ENCODE measurements at regions not wholly inside any gene's neighbourhood (a gene's known extent, or its start where the extent isn't known, plus 50 kb on each side); places are given as distances from the start of the nearest gene placed in this dataset.
A peak's percentile ranks its signal among the peaks of the same experiment; 100 is the strongest.

GRCh38 chr1:39089931-39090521 is 63.9 kb downstream of the NDUFS5 start:
- no peak for DNase-seq (ENCODE audit: low spot score in 2 of 2)
- no peaks in the 10 kb centered on the region for H3K36me3 ChIP-seq
- 29% methylated on average over 3 of the region's 3 CpGs for WGBS
- peak overlapping the region; percentile 26 for H3K27ac ChIP-seq
- no peaks in the 10 kb centered on the region for H3K9me3 ChIP-seq
- peaks cover 44% of the 10 kb centered on the region for H3K4me1 ChIP-seq
- no peak overlapping the region for H3K4me3 ChIP-seq
- no peaks in the 10 kb centered on the region for H3K27me3 ChIP-seq
- TF ChIP-seq POLR2A (IDR thresholded peaks at IDR 0.05) (no peak), EP300 (IDR thresholded peaks at IDR 0.05) (no peak), POLR2AphosphoS5 (IDR thresholded peaks at IDR 0.05) (no peak)
- TF ChIP-seq, protein P1, sequence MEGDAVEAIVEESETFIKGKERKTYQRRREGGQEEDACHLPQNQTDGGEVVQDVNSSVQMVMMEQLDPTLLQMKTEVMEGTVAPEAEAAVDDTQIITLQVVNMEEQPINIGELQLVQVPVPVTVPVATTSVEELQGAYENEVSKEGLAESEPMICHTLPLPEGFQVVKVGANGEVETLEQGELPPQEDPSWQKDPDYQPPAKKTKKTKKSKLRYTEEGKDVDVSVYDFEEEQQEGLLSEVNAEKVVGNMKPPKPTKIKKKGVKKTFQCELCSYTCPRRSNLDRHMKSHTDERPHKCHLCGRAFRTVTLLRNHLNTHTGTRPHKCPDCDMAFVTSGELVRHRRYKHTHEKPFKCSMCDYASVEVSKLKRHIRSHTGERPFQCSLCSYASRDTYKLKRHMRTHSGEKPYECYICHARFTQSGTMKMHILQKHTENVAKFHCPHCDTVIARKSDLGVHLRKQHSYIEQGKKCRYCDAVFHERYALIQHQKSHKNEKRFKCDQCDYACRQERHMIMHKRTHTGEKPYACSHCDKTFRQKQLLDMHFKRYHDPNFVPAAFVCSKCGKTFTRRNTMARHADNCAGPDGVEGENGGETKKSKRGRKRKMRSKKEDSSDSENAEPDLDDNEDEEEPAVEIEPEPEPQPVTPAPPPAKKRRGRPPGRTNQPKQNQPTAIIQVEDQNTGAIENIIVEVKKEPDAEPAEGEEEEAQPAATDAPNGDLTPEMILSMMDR (IDR thresholded peaks at IDR 0.05) = no peak

GRCh38 chr1:39090757-39091380 is 64.7 kb downstream of the NDUFS5 start:
- H3K27ac ChIP-seq = peak overlapping the region; percentile 26
- no peak for DNase-seq (ENCODE audit: low spot score in 2 of 2)
- H3K27me3 ChIP-seq = no peaks in the 10 kb centered on the region
- H3K36me3 ChIP-seq = no peaks in the 10 kb centered on the region
- no peaks in the 10 kb centered on the region for H3K9me3 ChIP-seq
- no peak for TF ChIP-seq EP300 (IDR thresholded peaks at IDR 0.05)
- TF ChIP-seq, protein P1 (IDR thresholded peaks at IDR 0.05) = no peak
- no peak for TF ChIP-seq POLR2AphosphoS5 (IDR thresholded peaks at IDR 0.05)
- TF ChIP-seq POLR2A (IDR thresholded peaks at IDR 0.05) = no peak
- H3K4me1 ChIP-seq = peaks cover 44% of the 10 kb centered on the region
- WGBS = 75% methylated on average over 3 of the region's 3 CpGs
- no peak overlapping the region for H3K4me3 ChIP-seq

DNA sequence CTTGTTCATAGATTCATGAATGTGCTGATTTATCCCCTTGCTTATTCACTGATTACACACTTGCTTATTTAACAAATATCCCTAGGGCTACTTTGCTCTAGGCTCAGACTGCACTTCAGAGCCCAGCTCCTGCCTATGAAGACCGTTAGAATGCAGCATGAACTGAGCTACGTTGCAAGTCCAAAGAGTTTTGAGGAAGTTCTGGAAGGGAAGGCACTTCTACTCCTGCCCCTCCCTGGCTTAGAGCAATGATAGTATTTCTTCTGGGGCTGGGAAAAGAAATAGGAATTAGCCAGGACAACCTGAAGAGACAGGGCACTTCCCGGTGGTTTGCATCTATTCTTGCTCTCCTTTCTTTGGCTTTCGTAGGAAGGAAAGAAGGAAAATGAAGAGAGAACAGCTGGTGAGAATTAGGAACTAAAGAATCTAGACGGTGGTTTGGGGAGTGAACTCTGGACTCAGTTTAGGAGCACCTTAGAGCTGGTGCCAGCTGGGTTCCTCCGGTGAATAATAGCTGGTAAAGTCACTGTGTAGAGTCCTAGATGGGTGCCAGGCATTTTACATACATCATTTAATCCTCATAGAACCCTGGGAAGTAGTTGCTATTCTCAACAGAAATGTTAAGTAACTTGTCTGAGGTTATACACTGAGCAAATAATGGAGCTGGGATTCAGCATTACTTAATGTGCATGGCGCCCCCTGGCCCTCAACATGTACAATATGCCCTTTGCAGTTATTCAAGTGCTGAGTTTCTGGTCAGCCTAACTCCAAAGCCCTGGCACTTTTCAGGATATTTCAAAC is 65.9 kb downstream of the NDUFS5 start:
- WGBS = 28% methylated on average over 7 of the region's 7 CpGs
- peak in 1 of 2 donors; percentile 89 for DNase-seq (ENCODE audit: low spot score in 2 of 2)

DNA sequence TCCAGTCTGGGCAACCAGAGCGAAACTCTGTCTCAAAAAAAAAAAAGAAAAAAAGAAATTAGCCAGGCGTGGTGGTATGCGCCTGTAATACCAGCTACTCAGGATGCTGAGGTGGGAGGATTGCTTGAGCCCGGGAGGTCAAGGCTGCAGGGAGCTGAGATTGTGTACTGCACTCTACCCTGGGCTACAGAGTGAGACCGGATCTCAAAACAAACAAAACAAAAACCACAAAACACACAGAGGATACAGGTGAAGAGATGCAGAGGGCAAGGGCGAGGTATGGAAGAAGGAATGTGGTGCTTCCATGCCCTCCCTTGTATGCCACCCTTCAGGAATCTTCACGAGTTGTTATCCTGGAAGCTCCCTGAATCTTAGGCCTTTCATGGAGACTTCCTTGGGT is 68.5 kb downstream of the NDUFS5 start:
- Histone ChIP-seq H3K9me3 (no peaks in the 10 kb centered on the region), H3K4me3 (no peak overlapping the region)
- 95% methylated on average over 7 of the region's 7 CpGs for WGBS

More for the DNA sequence above, 65.9 kb downstream of the NDUFS5 start:
- no peak for TF ChIP-seq EP300 (IDR thresholded peaks at IDR 0.05)
- no peak for TF ChIP-seq POLR2A (IDR thresholded peaks at IDR 0.05)
- TF ChIP-seq, protein P1 (IDR thresholded peaks at IDR 0.05) = peak in 1 of 2 donors; percentile 57
- Histone ChIP-seq H3K4me1 (peaks cover 40% of the 10 kb centered on the region), H3K9me3 (no peaks in the 10 kb centered on the region), H3K27ac (no peak overlapping the region), H3K27me3 (no peaks in the 10 kb centered on the region), H3K4me3 (no peak overlapping the region), H3K36me3 (no peaks in the 10 kb centered on the region)

More for the DNA sequence above, 68.5 kb downstream of the NDUFS5 start:
- Histone ChIP-seq H3K27ac (no peak overlapping the region), H3K36me3 (no peaks in the 10 kb centered on the region), H3K4me1 (peaks cover 37% of the 10 kb centered on the region), H3K27me3 (no peaks in the 10 kb centered on the region)
- TF ChIP-seq POLR2A (IDR thresholded peaks at IDR 0.05) (no peak), POLR2AphosphoS5 (IDR thresholded peaks at IDR 0.05) (no peak), EP300 (IDR thresholded peaks at IDR 0.05) (no peak)
- TF ChIP-seq, protein P1 (IDR thresholded peaks at IDR 0.05) = no peak
- no peak for DNase-seq (ENCODE audit: low spot score in 2 of 2)
